HUES6 (cell line): ENCODE measurements at regions not wholly inside any gene's neighbourhood (a gene's known extent, or its start where the extent isn't known, plus 50 kb on each side); places are given as distances from the start of the nearest gene placed in this dataset.

ENCODE experiments used
- H3K27ac ChIP-seq: 2 replicates; pipeline ENCODE4 v1.7.0; 2013; ENCODE audit warnings: low read depth, mild to moderate bottlenecking, low read length, inconsistent platforms
- H3K27me3 ChIP-seq: 2 replicates; pipeline ENCODE4 v1.6.1; 2013; ENCODE audit warnings: low read length; ENCODE audit not compliant: control insufficient read depth, insufficient read depth
- H3K36me3 ChIP-seq: 2 replicates; pipeline ENCODE4 v1.6.1; 2013; ENCODE audit warnings: low read length; ENCODE audit not compliant: control insufficient read depth, insufficient read depth
- H3K4me1 ChIP-seq: 2 replicates; pipeline ENCODE4 v1.6.1; 2013; ENCODE audit warnings: low read length; ENCODE audit not compliant: control insufficient read depth, insufficient read depth
- H3K4me3 ChIP-seq: 2 replicates; pipeline ENCODE4 v1.5.1; 2013; ENCODE audit warnings: low read depth, low read length
- H3K9ac ChIP-seq: one replicate; pipeline ENCODE4 v1.6.1; 2013; ENCODE audit warnings: mild to moderate bottlenecking, low read length
- H3K9me3 ChIP-seq: 2 replicates; pipeline ENCODE4 v1.6.1; 2013; ENCODE audit warnings: low read depth, low read length; ENCODE audit not compliant: control insufficient read depth, insufficient read depth

DNA sequence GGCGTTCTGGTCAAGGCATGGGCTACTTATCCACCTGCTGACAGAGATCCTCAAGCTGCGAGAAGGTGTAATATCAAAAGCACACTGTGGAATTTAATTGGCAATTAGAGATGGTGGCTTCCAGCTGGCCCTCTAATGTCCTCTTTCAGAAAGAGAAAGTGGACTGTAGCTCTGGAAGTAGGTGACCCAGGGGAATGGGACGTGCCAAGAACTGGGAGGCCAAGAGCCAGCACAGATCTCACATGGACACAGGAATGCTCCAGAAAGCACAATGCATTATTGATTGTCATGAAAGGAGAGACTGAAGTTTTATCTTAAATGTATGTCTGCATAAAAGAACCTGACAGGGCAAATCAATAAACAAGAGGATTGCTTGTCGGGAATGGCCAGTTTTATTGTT lies 198.6 kb upstream of the CDH4 start:
- H3K36me3 ChIP-seq: no peaks in the 10 kb centered on the region
- H3K27ac ChIP-seq: no peak overlapping the region
- H3K9me3 ChIP-seq: no peaks in the 10 kb centered on the region
- peaks cover 62% of the 10 kb centered on the region for H3K27me3 ChIP-seq
- H3K9ac ChIP-seq: no peak overlapping the region
- H3K4me1 ChIP-seq: no peaks in the 10 kb centered on the region
- no peak overlapping the region for H3K4me3 ChIP-seq

DNA sequence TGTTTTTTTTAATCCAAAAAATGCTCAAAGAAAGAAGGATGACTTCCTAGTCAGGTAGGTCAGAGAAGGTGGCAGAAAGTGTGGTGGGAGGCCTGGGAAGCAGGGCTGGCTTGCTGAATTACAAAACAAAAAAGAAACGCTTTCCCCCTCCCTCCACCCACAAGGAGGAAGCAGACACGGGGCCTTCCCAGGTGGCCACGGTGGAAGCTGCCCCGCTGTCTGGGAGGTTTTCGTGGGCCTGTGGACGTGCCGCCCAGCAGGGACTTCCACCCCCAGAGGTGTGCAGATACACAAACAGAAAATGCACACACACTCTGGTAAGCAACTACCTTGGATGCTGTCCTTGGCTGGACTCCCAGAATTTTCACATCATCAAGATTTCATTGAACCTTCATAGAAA lies 198.2 kb upstream of the CDH4 start:
- Histone ChIP-seq H3K27me3 (peaks cover 60% of the 10 kb centered on the region), H3K36me3 (no peaks in the 10 kb centered on the region), H3K4me3 (no peak overlapping the region), H3K9ac (no peak overlapping the region), H3K27ac (no peak overlapping the region), H3K4me1 (no peaks in the 10 kb centered on the region), H3K9me3 (no peaks in the 10 kb centered on the region)

GRCh38 chr20:61054411-61054810 lies 197.7 kb upstream of the CDH4 start:
- H3K4me3 ChIP-seq: no peak overlapping the region
- peaks cover 65% of the 10 kb centered on the region for H3K27me3 ChIP-seq
- no peaks in the 10 kb centered on the region for H3K36me3 ChIP-seq
- H3K9ac ChIP-seq: no peak overlapping the region
- no peaks in the 10 kb centered on the region for H3K9me3 ChIP-seq
- H3K4me1 ChIP-seq: no peaks in the 10 kb centered on the region
- no peak overlapping the region for H3K27ac ChIP-seq

- Histone ChIP-seq H3K4me3 (no peak overlapping the region), H3K9me3 (no peaks in the 10 kb centered on the region), H3K4me1 (no peaks in the 10 kb centered on the region), H3K36me3 (no peaks in the 10 kb centered on the region), H3K27me3 (peaks cover 64% of the 10 kb centered on the region), H3K27ac (no peak overlapping the region), H3K9ac (no peak overlapping the region)
Measured at GRCh38 chr20:61055180-61056010, 196.7 kb upstream of the CDH4 start.

DNA sequence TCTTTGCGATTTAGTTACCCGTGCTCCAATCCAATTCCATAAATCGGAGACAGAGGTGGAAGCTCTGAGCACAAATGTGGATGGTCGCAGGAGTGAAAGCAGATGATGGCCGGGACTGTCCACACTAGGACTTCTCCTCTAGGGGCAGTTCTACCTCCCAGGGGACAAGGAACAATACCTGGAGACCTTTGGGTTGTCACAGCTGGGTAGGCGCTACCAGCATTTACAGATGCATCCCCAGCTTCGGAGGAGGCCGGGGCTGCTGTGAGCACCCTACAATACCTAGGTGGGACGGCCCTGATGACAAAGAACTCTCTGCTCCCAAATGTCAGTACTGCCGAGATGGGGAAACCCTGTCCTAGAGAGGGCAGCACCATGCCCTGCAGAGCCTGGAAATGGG lies 195.9 kb upstream of the CDH4 start:
- Histone ChIP-seq H3K36me3 (no peaks in the 10 kb centered on the region), H3K27ac (no peak overlapping the region), H3K9me3 (no peaks in the 10 kb centered on the region), H3K9ac (no peak overlapping the region), H3K27me3 (peaks cover 64% of the 10 kb centered on the region), H3K4me1 (no peaks in the 10 kb centered on the region), H3K4me3 (no peak overlapping the region)

- H3K4me1 ChIP-seq: no peaks in the 10 kb centered on the region
- peaks cover 66% of the 10 kb centered on the region for H3K27me3 ChIP-seq
- no peak overlapping the region for H3K27ac ChIP-seq
- H3K9me3 ChIP-seq: no peaks in the 10 kb centered on the region
- H3K4me3 ChIP-seq: no peak overlapping the region
- no peaks in the 10 kb centered on the region for H3K36me3 ChIP-seq
- H3K9ac ChIP-seq: no peak overlapping the region
Measured at GRCh38 chr20:61056627-61057442, 195.2 kb upstream of the CDH4 start.

GRCh38 chr20:61057443-61058121 lies 194.5 kb upstream of the CDH4 start:
- H3K27me3 ChIP-seq: peaks cover 71% of the 10 kb centered on the region

GRCh38 chr20:61061981-61062380 lies 190.1 kb upstream of the CDH4 start:
- Histone ChIP-seq H3K4me1 (no peaks in the 10 kb centered on the region), H3K27me3 (peaks cover 40% of the 10 kb centered on the region), H3K9me3 (no peaks in the 10 kb centered on the region), H3K9ac (no peak overlapping the region), H3K4me3 (no peak overlapping the region), H3K27ac (no peak overlapping the region), H3K36me3 (no peaks in the 10 kb centered on the region)

More at GRCh38 chr20:61057443-61058121, 194.5 kb upstream of the CDH4 start:
- Histone ChIP-seq H3K36me3 (no peaks in the 10 kb centered on the region), H3K4me3 (no peak overlapping the region), H3K27ac (no peak overlapping the region), H3K9ac (no peak overlapping the region), H3K9me3 (no peaks in the 10 kb centered on the region), H3K4me1 (no peaks in the 10 kb centered on the region)

- Histone ChIP-seq H3K9me3 (no peaks in the 10 kb centered on the region), H3K4me3 (no peak overlapping the region), H3K36me3 (no peaks in the 10 kb centered on the region), H3K27ac (no peak overlapping the region), H3K4me1 (no peaks in the 10 kb centered on the region), H3K27me3 (peaks cover 18% of the 10 kb centered on the region), H3K9ac (no peak overlapping the region)
Measured at GRCh38 chr20:61065853-61066252, 186.2 kb upstream of the CDH4 start.

DNA sequence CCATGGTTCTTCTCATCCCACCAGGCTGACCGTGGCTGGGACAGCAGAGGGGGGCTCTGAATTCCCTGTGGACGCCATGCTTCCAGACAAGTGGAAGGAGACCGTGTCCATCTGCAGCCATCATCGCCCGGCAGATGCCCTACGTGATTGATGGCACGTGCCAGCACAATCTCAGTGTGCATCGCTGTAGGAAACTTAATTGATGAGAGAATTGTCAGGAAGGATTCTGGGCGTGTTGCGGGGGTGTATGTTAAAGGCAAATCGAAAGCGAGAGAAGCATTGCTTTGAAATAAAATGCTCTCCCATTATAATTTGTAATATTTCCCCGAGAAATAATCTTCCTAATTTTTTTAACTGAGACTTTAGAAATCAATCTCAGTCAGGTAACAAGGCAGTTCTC lies 185.5 kb upstream of the CDH4 start:
- Histone ChIP-seq H3K9ac (no peak overlapping the region), H3K36me3 (no peaks in the 10 kb centered on the region), H3K9me3 (no peaks in the 10 kb centered on the region), H3K4me3 (no peak overlapping the region), H3K4me1 (no peaks in the 10 kb centered on the region), H3K27ac (no peak overlapping the region), H3K27me3 (peaks cover 16% of the 10 kb centered on the region)

DNA sequence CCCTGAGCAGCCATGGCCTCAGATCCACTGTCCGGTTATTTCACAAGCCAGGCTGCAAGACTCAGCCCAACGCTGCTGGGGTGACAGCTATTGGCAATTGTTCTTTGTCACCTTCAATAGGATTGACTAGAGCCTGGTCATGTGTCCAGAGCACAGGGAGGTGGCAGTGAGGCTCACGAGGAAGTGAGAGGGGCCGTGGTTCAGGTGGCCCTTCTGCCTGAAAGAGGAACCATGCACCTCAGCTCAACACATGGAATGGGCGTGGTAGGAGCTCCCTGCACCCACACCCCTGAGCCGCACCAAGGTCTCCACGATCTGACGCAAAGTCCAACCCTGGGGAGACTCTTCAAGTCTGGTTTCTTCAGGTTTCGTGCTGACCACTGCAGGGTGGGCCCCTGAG lies 184.8 kb upstream of the CDH4 start:
- Histone ChIP-seq H3K9ac (no peak overlapping the region), H3K36me3 (no peaks in the 10 kb centered on the region), H3K27ac (no peak overlapping the region), H3K4me1 (peaks cover 2% of the 10 kb centered on the region; the same call in 1 of the 2 replicates), H3K9me3 (no peaks in the 10 kb centered on the region), H3K4me3 (no peak overlapping the region), H3K27me3 (peaks cover 18% of the 10 kb centered on the region)
